Liver (tissue), 8 donors: ENCODE measurements at regions not wholly inside any gene's neighbourhood (a gene's known extent, or its start where the extent isn't known, plus 50 kb on each side); places are given as distances from the start of the nearest gene placed in this dataset.

Experiments used
- DNase-seq: peaks from one replicate; pipeline ENCODE4 v3.0.0-alpha.2; 2017; ENCODE audit warnings: low spot score
- H3K27ac ChIP-seq, 2 donors: one replicate each; pipeline ENCODE4 v1.7.0; 2013; ENCODE audit warnings: inconsistent platforms in 2 of 2, low read length in 2 of 2, control low read depth in 1 of 2, low read depth in 1 of 2, mild to moderate bottlenecking in 1 of 2
- H3K27me3 ChIP-seq, 4 donors: one replicate each; pipeline versions ENCODE4 v1.6.1 to v1.7.0; 2013; ENCODE audit warnings: low read length in 3 of 4, inconsistent platforms in 1 of 4, mild to moderate bottlenecking in 1 of 4, moderate library complexity in 1 of 4; ENCODE audit not compliant: control insufficient read depth in 4 of 4, insufficient read depth in 4 of 4
- H3K36me3 ChIP-seq, 4 donors: one replicate each; pipeline versions ENCODE4 v1.6.1 to v1.7.0; 2013; ENCODE audit warnings: low read length in 3 of 4, mild to moderate bottlenecking in 3 of 4, low read depth in 1 of 4, moderate library complexity in 1 of 4; ENCODE audit not compliant: control insufficient read depth in 4 of 4, insufficient read depth in 3 of 4
- H3K4me1 ChIP-seq, 4 donors: one replicate each; pipeline versions ENCODE4 v1.6.1 to v1.7.0; 2013; ENCODE audit warnings: low read length in 3 of 4, mild to moderate bottlenecking in 3 of 4, moderate library complexity in 1 of 4; ENCODE audit not compliant: control insufficient read depth in 4 of 4, insufficient read depth in 4 of 4
- H3K4me3 ChIP-seq, 3 donors: one replicate each; pipeline versions ENCODE4 v1.6.1 to v1.7.0; 2013; ENCODE audit warnings: low read length in 3 of 3, control low read depth in 1 of 3, low read depth in 1 of 3, mild to moderate bottlenecking in 1 of 3
- H3K9ac ChIP-seq, 2 donors: one replicate each; pipeline ENCODE4 v1.7.0; 2013; ENCODE audit warnings: low read length in 2 of 2, mild to moderate bottlenecking in 2 of 2, moderate library complexity in 2 of 2, control low read depth in 1 of 2, low read depth in 1 of 2
- H3K9me3 ChIP-seq, 4 donors: one replicate each; pipeline versions ENCODE4 v1.6.1 to v1.7.0; 2013; ENCODE audit warnings: low read length in 3 of 4; ENCODE audit not compliant: control insufficient read depth in 4 of 4
- EGR1 ChIP-seq, 2 donors: IDR thresholded peaks; 2 replicates each; pipeline ENCODE4 v1.6.1; 2016 to 2018; ENCODE audit warnings: antibody characterized with exemption in 2 of 2, low read depth in 2 of 2
- FOXA1 ChIP-seq: IDR thresholded peaks from 2 replicates; pipeline ENCODE4 v1.6.1; 2016; ENCODE audit warnings: antibody characterized with exemption
- FOXA2 ChIP-seq: IDR thresholded peaks from 2 replicates; pipeline ENCODE4 v1.6.1; 2016; ENCODE audit warnings: antibody characterized with exemption
- GABPA ChIP-seq, 2 donors: IDR thresholded peaks in 1 of 2; conservative IDR thresholded peaks in 1 of 2; 2 replicates each; pipeline ENCODE4 v1.6.1; 2016; ENCODE audit warnings: antibody characterized with exemption in 2 of 2, mild to moderate bottlenecking in 1 of 2, moderate library complexity in 1 of 2
- HNF4A ChIP-seq, 2 donors: conservative IDR thresholded peaks; 2 replicates each; pipeline ENCODE4 v1.6.1; 2016; ENCODE audit warnings: antibody characterized with exemption in 2 of 2, mild to moderate bottlenecking in 2 of 2
- HNF4G ChIP-seq: IDR thresholded peaks from 2 replicates; pipeline ENCODE4 v1.6.1; 2016; ENCODE audit warnings: antibody characterized with exemption
- JUND ChIP-seq, 2 donors: IDR thresholded peaks; 2 replicates each; pipeline ENCODE4 v1.6.1; 2016; ENCODE audit warnings: antibody characterized with exemption in 2 of 2
- NR2F2 ChIP-seq: IDR thresholded peaks from 2 replicates; pipeline ENCODE4 v1.6.1; 2016; ENCODE audit warnings: antibody characterized with exemption
- RAD21 ChIP-seq, 2 donors: IDR thresholded peaks; 2 replicates each; pipeline ENCODE4 v1.6.1; 2016; ENCODE audit warnings: antibody characterized with exemption in 2 of 2, mild to moderate bottlenecking in 2 of 2
- RXRA ChIP-seq, 2 donors: IDR thresholded peaks; 2 replicates each; pipeline ENCODE4 v1.6.1; 2017 to 2018; ENCODE audit warnings: antibody characterized with exemption in 2 of 2, mild to moderate bottlenecking in 1 of 2
- SP1 ChIP-seq: IDR thresholded peaks from 2 replicates; pipeline ENCODE4 v1.6.1; 2018; ENCODE audit warnings: antibody characterized with exemption, mild to moderate bottlenecking
- TAF1 ChIP-seq: conservative IDR thresholded peaks from 2 replicates; pipeline ENCODE4 v1.6.1; 2016; ENCODE audit warnings: antibody characterized with exemption, mild to moderate bottlenecking
- YY1 ChIP-seq: IDR thresholded peaks from 2 replicates; pipeline ENCODE4 v1.6.1; 2016; ENCODE audit warnings: antibody characterized with exemption, mild to moderate bottlenecking
- WGBS: extraction: QIAGEN DNeasy Blood & Tissue Kit; methylation state at CpG from one replicate; pipeline ENCODE4 v1.1.7; 2013; 5-methylcytosine and 5-hydroxymethylcytosine counted together
- TF ChIP-seq, protein P1 (sequence below): IDR thresholded peaks from 2 replicates; pipeline ENCODE4 v1.6.1; 2016; ENCODE audit warnings: antibody characterized with exemption
- TF ChIP-seq, protein P2 (sequence below): fragments of 150-350 bp; IDR thresholded peaks from 2 replicates; pipeline ENCODE4 v1.5.1; 2017; ENCODE audit warnings: improper control_type of control experiment, low read depth, low read length; ENCODE audit not compliant: missing input control
- TF ChIP-seq, protein P3 (sequence below): IDR thresholded peaks from 2 replicates; pipeline ENCODE4 v1.6.1; 2016; ENCODE audit warnings: antibody characterized with exemption, mild to moderate bottlenecking
- donor health status: healthy.
- donor health status: healthy.
- donor health status: healthy.
- donor health status: healthy.
- donor health status: healthy.

DNA sequence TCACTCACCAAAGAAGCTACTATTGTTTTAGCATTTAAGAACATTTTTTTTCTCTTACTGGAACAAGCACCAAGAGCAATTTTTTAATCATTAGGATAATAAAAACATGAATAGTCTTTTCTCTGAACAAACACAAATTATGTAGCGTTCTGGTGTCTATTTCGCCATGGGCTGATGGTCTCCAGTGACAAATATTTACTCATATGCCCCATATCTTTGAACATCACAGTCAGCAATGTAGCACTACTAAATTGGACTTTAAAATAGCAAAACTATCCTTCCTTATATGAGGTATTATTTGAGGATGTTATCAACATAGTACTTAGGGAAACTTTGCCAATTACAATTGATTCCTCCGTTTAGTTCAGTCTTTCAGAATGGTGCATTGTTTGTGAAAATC, 1326.0 kb upstream of the ZEB2 start:
- TF ChIP-seq FOXA2 (no peak), EGR1 (IDR thresholded peaks at IDR 0.05; ENCODE audit: low read depth in 2 of 2) (no peak), SP1 (no peak), JUND (IDR thresholded peaks at IDR 0.05) (no peak), FOXA1 (no peak), TAF1 (no peak), HNF4A (conservative IDR thresholded peaks at IDR 0.05) (no peak), GABPA (IDR thresholded peaks at IDR 0.05 in 1 of 2, conservative IDR thresholded peaks at IDR 0.05 in 1 of 2) (no peak), RAD21 (IDR thresholded peaks at IDR 0.05) (no peak), YY1 (no peak), RXRA (IDR thresholded peaks at IDR 0.05) (no peak), NR2F2 (no peak), HNF4G (no peak)
- TF ChIP-seq, protein P1, sequence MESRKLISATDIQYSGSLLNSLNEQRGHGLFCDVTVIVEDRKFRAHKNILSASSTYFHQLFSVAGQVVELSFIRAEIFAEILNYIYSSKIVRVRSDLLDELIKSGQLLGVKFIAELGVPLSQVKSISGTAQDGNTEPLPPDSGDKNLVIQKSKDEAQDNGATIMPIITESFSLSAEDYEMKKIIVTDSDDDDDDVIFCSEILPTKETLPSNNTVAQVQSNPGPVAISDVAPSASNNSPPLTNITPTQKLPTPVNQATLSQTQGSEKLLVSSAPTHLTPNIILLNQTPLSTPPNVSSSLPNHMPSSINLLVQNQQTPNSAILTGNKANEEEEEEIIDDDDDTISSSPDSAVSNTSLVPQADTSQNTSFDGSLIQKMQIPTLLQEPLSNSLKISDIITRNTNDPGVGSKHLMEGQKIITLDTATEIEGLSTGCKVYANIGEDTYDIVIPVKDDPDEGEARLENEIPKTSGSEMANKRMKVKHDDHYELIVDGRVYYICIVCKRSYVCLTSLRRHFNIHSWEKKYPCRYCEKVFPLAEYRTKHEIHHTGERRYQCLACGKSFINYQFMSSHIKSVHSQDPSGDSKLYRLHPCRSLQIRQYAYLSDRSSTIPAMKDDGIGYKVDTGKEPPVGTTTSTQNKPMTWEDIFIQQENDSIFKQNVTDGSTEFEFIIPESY: no peak
- TF ChIP-seq, protein P2, sequence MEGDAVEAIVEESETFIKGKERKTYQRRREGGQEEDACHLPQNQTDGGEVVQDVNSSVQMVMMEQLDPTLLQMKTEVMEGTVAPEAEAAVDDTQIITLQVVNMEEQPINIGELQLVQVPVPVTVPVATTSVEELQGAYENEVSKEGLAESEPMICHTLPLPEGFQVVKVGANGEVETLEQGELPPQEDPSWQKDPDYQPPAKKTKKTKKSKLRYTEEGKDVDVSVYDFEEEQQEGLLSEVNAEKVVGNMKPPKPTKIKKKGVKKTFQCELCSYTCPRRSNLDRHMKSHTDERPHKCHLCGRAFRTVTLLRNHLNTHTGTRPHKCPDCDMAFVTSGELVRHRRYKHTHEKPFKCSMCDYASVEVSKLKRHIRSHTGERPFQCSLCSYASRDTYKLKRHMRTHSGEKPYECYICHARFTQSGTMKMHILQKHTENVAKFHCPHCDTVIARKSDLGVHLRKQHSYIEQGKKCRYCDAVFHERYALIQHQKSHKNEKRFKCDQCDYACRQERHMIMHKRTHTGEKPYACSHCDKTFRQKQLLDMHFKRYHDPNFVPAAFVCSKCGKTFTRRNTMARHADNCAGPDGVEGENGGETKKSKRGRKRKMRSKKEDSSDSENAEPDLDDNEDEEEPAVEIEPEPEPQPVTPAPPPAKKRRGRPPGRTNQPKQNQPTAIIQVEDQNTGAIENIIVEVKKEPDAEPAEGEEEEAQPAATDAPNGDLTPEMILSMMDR: no peak
- TF ChIP-seq, protein P3, sequence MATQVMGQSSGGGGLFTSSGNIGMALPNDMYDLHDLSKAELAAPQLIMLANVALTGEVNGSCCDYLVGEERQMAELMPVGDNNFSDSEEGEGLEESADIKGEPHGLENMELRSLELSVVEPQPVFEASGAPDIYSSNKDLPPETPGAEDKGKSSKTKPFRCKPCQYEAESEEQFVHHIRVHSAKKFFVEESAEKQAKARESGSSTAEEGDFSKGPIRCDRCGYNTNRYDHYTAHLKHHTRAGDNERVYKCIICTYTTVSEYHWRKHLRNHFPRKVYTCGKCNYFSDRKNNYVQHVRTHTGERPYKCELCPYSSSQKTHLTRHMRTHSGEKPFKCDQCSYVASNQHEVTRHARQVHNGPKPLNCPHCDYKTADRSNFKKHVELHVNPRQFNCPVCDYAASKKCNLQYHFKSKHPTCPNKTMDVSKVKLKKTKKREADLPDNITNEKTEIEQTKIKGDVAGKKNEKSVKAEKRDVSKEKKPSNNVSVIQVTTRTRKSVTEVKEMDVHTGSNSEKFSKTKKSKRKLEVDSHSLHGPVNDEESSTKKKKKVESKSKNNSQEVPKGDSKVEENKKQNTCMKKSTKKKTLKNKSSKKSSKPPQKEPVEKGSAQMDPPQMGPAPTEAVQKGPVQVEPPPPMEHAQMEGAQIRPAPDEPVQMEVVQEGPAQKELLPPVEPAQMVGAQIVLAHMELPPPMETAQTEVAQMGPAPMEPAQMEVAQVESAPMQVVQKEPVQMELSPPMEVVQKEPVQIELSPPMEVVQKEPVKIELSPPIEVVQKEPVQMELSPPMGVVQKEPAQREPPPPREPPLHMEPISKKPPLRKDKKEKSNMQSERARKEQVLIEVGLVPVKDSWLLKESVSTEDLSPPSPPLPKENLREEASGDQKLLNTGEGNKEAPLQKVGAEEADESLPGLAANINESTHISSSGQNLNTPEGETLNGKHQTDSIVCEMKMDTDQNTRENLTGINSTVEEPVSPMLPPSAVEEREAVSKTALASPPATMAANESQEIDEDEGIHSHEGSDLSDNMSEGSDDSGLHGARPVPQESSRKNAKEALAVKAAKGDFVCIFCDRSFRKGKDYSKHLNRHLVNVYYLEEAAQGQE: no peak
- H3K9me3 ChIP-seq: no peaks in the 10 kb centered on the region
- H3K4me3 ChIP-seq: no peak overlapping the region
- H3K9ac ChIP-seq: no peak overlapping the region
- H3K27me3 ChIP-seq: no peaks in the 10 kb centered on the region
- H3K36me3 ChIP-seq: no peaks in the 10 kb centered on the region
- DNase-seq: no peak
- H3K27ac ChIP-seq: no peak overlapping the region
- 56% methylated on average over 3 of the region's 3 CpGs for WGBS
- H3K4me1 ChIP-seq: peaks cover 0 to 3% (median 0%) of the 10 kb centered on the region in 4 donors

DNA sequence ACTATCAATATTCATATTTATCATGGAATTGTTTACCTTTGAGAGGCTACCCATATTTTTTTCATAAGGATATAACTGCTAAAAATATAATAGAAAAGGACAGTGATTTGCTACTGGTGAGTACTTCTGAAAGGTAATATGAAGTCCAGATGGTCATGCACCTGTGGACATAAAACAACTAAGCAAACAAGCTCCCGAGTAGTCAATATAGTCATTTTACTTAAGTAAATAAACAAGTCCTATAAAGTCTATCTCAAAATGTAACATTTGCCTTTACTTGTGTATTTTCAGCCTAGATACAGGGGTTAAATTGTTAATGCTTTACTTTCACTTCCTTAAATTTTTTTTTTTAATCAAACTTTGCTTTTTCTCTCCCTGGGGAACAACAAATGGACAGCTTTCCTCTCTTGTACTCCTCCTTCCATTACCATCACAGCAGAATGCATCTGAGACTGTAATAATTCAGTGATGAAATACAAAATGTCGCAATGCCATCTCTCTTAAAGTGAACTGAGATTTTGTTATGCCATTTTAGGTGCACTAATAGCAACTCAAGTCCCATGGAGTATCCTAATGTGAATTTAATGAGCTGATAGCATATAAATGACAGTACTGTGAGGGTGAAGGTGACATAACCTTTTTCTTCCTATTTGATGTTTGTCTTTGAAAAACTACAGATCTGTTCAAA, 1325.4 kb upstream of the ZEB2 start:
- Histone ChIP-seq H3K27ac (no peak overlapping the region), H3K36me3 (no peaks in the 10 kb centered on the region), H3K27me3 (no peaks in the 10 kb centered on the region), H3K4me1 (peaks cover 0 to 3% (median 0%) of the 10 kb centered on the region in 4 donors), H3K9me3 (no peaks in the 10 kb centered on the region), H3K4me3 (no peak overlapping the region), H3K9ac (no peak overlapping the region)
- no peak for DNase-seq
- TF ChIP-seq, protein P2: no peak
- no peak for TF ChIP-seq EGR1 (IDR thresholded peaks at IDR 0.05; ENCODE audit: low read depth in 2 of 2)
- TF ChIP-seq GABPA (IDR thresholded peaks at IDR 0.05 in 1 of 2, conservative IDR thresholded peaks at IDR 0.05 in 1 of 2): no peak
- TF ChIP-seq HNF4A (conservative IDR thresholded peaks at IDR 0.05): no peak
- 58% methylated on average over 2 of the region's 2 CpGs for WGBS
